HG02970 (cell line): ENCODE measurements at regions not wholly inside any gene's neighbourhood (a gene's known extent, or its start where the extent isn't known, plus 50 kb on each side); places are given as distances from the start of the nearest gene placed in this dataset.
"Not testable (repeated sequence)": the region's sequence is repeated elsewhere in the genome, so short reads cannot be mapped to it uniquely, and the experiment has no call there.

ENCODE experiments used
- ATAC-seq: cut with Tn5 transposase; IDR thresholded peaks from one replicate; pipeline ENCODE4 v1.9.1; 2021; ENCODE audit warnings: mild to moderate bottlenecking, moderate library complexity, moderate number of reproducible peaks; ENCODE audit not compliant: unreplicated experiment, low FRiP score

DNA sequence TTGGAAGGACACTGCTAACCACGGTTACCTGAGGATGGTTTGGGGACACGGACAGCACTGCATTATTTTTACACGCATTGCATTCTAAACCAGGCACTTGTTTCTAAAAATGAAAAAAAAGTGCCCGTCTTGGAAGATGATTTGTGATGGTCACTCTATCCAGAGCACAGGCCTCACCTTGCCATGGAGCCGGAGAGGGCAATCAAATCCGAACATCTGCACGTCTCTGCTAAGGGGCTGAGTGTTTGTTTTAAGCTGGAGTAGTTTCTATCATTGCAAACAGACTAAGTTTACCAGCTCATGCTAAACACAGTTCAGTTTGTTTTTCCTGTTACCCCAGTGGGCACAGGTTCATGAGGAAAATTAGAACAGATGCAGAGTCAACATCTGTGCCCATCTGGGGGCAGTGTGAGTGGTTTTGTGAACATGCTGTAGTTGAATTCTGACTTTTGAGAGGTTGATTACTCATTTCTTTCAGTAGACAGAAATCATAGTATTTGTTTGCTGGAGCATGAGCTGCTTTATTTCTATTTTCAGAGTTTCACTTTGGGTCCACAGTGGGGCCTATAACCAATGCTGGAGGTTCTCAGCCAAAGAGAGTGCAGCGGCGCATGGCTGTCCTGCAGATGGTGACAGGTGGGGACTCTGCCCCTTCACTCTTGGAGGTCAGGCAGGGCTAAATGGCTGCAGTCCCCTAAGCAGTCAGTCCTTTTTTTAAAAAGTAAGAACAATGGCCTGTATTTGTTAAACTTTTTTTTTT is 65.4 kb upstream of the ENPP6 start:
- peak; percentile 49 for ATAC-seq

DNA sequence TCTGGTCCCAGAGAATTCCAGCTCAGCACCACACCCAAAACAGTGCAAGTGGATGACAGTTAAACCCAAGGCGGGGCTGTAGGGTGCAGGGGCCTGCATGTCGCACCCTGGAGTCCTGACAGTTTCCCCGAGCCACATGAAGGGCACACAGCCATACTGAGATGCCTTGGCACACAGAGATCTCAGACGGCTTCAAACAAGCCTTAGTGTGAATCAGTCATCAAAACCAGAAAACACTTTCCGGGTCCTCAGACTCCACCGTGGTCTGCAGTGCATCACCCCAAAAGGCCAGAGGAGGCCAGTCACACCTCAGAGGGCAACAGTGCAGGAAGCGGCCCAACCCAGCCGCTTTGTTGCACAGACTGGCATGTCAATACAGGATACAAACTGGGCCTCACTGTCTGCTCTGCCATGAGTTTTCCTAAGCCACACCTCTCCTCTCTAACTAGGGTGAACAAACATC is 64.6 kb upstream of the ENPP6 start:
- ATAC-seq, result peak; percentile 33

GRCh38 chr4:184281231-184282139 is 63.8 kb upstream of the ENPP6 start:
- ATAC-seq, result no peak

DNA sequence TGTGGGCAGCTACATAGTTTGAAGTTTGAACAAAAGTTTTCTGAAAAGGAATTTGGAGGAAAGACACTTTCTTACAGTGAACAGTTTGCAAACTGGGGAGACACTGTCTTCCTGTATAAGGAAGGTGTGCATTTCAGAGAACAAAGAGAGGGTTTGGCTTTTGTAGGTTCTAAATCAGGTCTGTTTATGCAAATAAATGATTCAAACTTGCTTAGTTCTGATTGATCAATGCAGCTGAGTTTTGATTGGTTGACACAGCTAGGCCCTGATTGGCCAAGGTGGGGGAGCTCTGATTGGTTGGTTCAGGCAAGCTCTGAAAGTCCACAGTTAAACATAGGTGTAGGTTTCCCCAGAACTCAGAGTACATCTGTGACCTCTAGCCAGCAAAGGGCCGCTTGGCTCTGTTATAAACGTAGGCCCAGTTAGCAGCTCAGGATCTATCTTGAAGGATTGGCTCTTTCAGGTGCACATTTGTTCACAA is 63.0 kb upstream of the ENPP6 start:
- ATAC-seq, result no peak

GRCh38 chr4:184280137-184280536 is 62.5 kb upstream of the ENPP6 start:
- no peak for ATAC-seq

GRCh38 chr4:184279496-184280061 is 61.9 kb upstream of the ENPP6 start:
- ATAC-seq, result no peak

DNA sequence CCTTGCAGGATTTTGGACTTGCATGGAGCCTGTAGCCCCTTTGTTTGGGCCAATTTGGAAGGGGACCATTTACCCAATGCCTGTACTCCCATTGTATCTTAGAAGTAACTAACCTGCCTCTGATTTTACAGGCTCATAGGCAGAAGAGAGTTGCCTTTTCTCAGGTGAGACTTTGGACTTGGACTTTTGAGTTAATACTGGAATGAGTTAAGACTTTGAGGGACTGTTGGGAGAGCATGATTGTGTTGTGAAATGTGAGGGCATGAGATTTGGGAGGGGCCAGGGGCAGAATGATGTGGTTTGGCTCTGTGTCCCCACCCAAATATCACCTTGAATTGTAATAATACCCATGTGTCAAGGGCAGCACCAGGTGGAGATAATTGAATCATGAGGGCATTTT is 60.1 kb upstream of the ENPP6 start:
- ATAC-seq, result not testable (repeated sequence)

- ATAC-seq, result not testable (repeated sequence)
Measured at GRCh38 chr4:184277010-184277409, 59.3 kb upstream of the ENPP6 start.

GRCh38 chr4:184276346-184276745 is 58.7 kb upstream of the ENPP6 start:
- ATAC-seq, result not testable (repeated sequence)

GRCh38 chr4:184275766-184276165 is 58.1 kb upstream of the ENPP6 start:
- ATAC-seq, result no peak

DNA sequence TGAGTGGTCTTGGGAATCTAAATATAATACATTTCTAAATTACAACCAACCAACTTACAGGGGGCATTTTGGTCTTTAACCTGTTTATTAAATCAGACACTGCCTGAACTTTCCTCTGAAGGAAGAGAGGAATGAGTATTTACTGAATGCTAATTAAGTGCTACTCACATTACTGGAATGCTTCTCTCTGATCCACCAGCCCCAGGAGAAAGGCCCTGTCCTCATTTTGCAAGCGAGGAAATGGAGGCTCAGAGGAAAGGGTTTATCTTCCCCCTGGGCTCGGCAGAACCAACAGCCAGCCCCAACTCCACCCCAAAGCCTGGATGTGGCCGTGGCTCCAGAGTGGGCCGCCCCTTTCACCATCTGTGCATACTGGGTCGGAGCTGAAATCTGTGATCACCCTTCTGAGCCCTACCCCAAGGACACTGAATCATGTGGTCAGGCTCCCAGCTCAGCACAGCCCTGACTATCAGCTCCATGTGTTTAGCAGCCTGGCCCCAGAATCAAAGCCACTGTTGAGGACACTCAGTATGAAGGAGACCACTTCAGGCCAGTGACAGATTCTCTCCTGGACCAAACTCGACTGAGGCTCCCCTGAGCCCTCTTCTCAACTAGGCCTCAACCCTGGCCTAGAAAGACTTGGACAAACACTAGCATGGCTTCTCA is 56.7 kb upstream of the ENPP6 start:
- ATAC-seq, result no peak

DNA sequence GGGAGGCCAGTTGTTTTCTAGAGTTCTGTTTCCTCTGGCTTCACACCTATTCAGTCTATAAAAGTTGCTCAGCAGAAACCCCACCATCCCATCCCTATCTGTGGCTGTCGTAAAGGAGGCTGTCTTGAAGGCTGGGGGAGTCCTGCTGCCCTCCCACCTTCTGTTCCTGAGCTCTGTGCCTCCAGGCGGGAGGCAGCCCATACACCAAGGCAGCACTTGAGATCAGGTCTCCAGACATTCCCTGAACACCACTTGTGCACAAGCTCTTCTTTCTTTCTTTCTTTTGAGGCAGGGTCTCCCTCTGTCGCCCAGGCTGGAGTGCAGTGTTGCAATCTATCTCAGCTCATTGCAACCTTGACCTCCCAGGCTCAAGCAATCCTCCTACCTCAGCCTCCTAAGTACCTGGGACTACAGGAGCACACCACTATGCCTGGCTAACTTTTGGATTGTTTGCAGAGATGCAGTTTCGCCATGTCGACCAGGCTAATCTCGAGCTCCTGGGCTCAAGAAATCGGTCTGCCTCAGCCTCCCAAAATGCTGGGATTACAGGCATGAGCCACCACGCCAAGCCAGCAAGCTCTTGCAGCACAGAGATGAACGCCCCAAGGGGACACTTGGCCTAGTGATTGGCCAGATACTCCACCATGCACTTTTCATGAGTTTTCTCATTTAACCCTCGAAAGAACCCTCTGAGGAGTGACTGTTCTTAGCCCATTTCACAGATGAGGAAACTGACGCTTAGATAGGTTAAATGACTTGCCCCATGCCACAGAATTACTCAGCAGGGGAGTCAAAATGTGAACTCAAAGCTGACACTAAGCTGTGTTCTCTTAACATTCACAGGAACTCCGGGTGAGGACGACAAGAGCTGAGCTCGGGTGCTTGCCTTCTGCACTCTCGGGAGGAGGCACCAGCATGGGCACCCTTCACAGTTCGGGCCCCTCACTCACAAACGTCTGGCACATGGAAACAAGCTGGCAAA is 55.8 kb upstream of the ENPP6 start:
- ATAC-seq, result no peak

DNA sequence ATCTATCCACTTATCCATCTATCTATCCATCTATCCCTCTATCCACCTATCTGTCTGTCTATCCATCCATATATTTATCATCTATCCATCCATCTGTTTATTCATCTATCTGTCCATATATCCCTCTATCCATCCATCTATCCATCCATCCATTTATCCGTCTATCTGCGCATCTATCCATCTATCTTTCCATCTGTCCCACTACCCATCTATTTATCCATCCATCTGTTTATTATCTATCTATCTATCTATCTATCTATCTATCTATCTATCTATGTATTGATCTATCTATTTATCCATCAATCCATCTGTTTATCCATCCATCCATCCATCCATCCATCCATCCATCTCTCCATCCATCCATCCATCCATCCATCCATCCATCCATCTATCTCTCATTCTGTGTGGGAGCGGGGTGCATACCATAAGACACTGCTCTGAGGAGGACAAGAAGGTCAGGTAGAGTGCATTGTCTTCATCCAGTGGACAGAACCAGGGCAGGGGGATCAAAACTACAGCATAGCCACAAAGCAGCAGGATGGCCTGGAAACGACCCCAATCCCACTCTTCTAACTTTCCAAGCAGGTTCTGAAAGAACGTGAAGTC is 53.2 kb upstream of the ENPP6 start:
- ATAC-seq, result no peak

- ATAC-seq, result no peak
Measured at GRCh38 chr4:184269879-184270430, 52.3 kb upstream of the ENPP6 start.

DNA sequence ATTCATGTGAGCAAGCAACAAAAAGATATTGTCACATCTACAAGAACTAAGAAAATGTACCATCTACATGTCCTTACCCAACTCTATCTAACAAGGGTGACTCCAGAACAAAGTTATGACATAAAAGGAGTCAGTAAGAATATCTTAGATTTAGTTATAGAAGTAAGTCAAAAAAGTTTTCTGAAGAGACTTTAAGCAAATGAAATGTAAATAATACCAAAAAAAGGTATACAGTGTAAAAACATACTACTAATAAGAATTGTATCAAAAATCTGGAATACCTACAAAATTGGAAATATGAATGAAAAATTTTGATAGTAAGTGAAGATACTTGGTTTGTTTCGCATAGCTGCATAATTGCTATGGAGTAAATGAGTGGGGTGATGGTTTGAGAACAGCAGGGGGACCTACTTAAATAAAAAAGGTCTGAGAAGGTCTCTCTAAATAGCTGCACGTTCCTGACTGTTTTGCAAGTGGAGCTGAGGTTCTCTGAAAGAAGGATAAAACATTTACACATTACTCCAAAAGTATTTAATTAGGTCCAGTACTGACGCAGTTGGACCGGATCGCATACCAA is 51.0 kb upstream of the ENPP6 start:
- ATAC-seq, result no peak

DNA sequence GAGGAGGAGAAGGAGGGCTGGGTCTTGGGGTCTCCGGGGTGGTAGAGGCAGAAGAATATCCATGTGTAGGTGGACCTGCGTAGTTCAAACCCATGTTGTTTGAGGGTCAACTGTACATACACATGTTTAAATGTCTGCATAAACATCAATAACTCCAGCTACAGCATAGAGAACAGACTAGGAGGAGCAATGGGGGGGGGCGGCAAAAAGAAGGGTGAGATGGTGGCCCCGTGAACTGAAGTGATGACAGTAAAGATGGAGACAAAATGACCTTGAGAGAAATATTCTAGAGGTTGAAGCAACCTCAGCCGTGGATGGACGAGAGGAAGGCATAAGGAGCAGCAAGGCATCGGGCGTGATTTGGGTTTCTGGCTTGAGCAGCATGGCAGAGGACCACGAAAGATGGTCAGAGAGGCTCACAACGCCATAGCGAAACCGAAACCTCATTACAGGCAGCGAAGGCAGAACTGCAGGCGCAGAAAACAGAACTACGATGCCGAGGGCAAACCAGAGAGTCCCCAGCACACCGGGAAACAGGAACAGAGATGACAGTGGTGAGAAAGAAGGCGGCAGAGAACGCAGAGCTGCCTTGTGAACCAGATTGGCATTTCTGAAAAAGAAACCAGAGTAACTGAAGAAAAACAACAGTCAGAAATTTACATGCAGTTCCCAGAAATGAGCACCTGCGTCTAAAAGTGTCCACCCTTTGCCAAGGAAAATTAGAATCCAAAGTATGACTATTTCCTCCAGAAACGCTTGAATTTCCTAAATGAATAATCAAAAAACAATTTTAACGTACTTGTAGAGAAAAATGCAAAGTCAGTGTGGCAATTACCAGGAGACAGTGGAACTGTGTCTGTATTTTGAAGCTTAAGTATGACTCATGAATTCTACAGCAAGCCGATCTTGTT is 50.3 kb upstream of the ENPP6 start:
- ATAC-seq, result peak; percentile 73
